ENCODE measurements at regions not wholly inside any gene's neighbourhood (a gene's known extent, or its start where the extent isn't known, plus 50 kb on each side); places are given as distances from the start of the nearest gene placed in this dataset.

GRCh38 chr22:22703715-22704114 lies 59.3 kb downstream of the GGTLC2 start:
- Histone ChIP-seq H3K9me3 (ENCODE audit: severe bottlenecking) (no peaks in the 10 kb centered on the region), H3K27ac (no peak overlapping the region), H3K27me3 (ENCODE audit: insufficient read depth, low read depth, severe bottlenecking) (no peaks in the 10 kb centered on the region), H3K4me3 (ENCODE audit: low read depth, low read length) (no peak overlapping the region), H3K36me3 (no peaks in the 10 kb centered on the region)
- DNase-seq, result no peak
- no peak for TF ChIP-seq CTCF (IDR thresholded peaks at IDR 0.05; ENCODE audit: low read depth, low read length)

- no peak for DNase-seq
- H3K27ac ChIP-seq, result no peak overlapping the region
- no peaks in the 10 kb centered on the region for H3K27me3 ChIP-seq (ENCODE audit: insufficient read depth, low read depth, severe bottlenecking)
- no peaks in the 10 kb centered on the region for H3K36me3 ChIP-seq
- no peak overlapping the region for H3K4me3 ChIP-seq (ENCODE audit: low read depth, low read length)
- no peaks in the 10 kb centered on the region for H3K9me3 ChIP-seq (ENCODE audit: severe bottlenecking)
- no peak for TF ChIP-seq CTCF (IDR thresholded peaks at IDR 0.05; ENCODE audit: low read depth, low read length)
These were observed 59.9 kb downstream of the GGTLC2 start for GRCh38 chr22:22704156-22704946.

GRCh38 chr22:22705328-22706100 lies 61.1 kb downstream of the GGTLC2 start:
- Histone ChIP-seq H3K36me3 (no peaks in the 10 kb centered on the region), H3K4me3 (ENCODE audit: low read depth, low read length) (no peak overlapping the region)

GRCh38 chr22:22706253-22706915 lies 62.0 kb downstream of the GGTLC2 start:
- no peak for DNase-seq
- no peaks in the 10 kb centered on the region for H3K36me3 ChIP-seq
- H3K27ac ChIP-seq, result no peak overlapping the region
- no peaks in the 10 kb centered on the region for H3K27me3 ChIP-seq (ENCODE audit: insufficient read depth, low read depth, severe bottlenecking)
- no peak overlapping the region for H3K4me3 ChIP-seq (ENCODE audit: low read depth, low read length)
- no peaks in the 10 kb centered on the region for H3K9me3 ChIP-seq (ENCODE audit: severe bottlenecking)
- TF ChIP-seq CTCF (IDR thresholded peaks at IDR 0.05; ENCODE audit: low read depth, low read length), result no peak

More at GRCh38 chr22:22705328-22706100, 61.1 kb downstream of the GGTLC2 start:
- no peaks in the 10 kb centered on the region for H3K27me3 ChIP-seq (ENCODE audit: insufficient read depth, low read depth, severe bottlenecking)
- H3K27ac ChIP-seq, result no peak overlapping the region
- no peak for DNase-seq
- no peaks in the 10 kb centered on the region for H3K9me3 ChIP-seq (ENCODE audit: severe bottlenecking)
- TF ChIP-seq CTCF (IDR thresholded peaks at IDR 0.05; ENCODE audit: low read depth, low read length), result no peak

- H3K9me3 ChIP-seq (ENCODE audit: severe bottlenecking), result no peaks in the 10 kb centered on the region
- no peak overlapping the region for H3K4me3 ChIP-seq (ENCODE audit: low read depth, low read length)
- peak; percentile 55 for DNase-seq
- H3K27ac ChIP-seq, result no peak overlapping the region
- peak; percentile 63 for TF ChIP-seq CTCF (IDR thresholded peaks at IDR 0.05; ENCODE audit: low read depth, low read length)
- H3K27me3 ChIP-seq (ENCODE audit: insufficient read depth, low read depth, severe bottlenecking), result no peaks in the 10 kb centered on the region
- no peaks in the 10 kb centered on the region for H3K36me3 ChIP-seq
These were observed 65.5 kb downstream of the GGTLC2 start for GRCh38 chr22:22709719-22710445.
